ENCODE measurements at regions not wholly inside any gene's neighbourhood (a gene's known extent, or its start where the extent isn't known, plus 50 kb on each side); places are given as distances from the start of the nearest gene placed in this dataset.
A peak's percentile ranks its signal among the peaks of the same experiment; 100 is the strongest.

DNA sequence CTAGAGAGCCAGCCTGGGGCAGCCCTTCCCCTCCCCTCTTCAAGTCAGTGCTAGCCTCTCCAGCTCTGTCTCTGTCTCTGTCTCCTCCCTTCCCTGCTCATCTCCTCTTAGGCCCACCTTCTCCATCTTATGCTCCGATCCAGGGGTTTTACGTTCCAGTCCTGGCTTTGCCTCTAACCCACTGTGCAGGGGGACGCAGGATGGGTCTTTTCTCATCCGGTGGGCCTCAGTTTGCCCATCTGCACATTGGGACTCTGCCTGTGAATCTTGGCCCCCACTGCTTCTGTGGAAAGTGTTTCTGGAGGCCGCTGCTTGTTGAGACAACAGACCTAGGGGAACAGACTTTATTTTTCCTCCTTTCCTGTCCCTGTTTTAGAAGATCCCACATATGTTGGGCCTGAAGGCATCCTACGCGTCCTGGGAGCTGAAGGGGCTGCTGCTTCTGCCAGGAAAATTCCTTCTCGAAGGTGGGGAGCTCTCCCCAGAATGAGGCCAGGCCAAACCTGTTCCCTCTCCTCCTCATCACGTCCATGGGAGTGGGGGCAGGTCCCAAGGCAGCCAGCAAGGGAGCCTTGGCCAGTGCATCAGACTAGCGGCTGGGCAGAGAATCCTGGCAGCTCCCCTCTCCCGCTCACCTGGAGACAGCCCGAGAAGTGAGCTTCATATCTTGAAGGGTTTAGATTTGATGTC lies 99.5 kb upstream of the CSF3R start:
- TF ChIP-seq HDGF (IDR thresholded peaks at IDR 0.05; ENCODE audit: borderline replicate concordance) (no peak), CTBP1 (IDR thresholded peaks at IDR 0.05; ENCODE audit: borderline replicate concordance) (no peak), ZNF384 (IDR thresholded peaks at IDR 0.05) (no peak), TARDBP (IDR thresholded peaks at IDR 0.05) (no peak), SUZ12 (IDR thresholded peaks at IDR 0.05) (no peak), FOXK2 (IDR thresholded peaks at IDR 0.05) (no peak), LEF1 (IDR thresholded peaks at IDR 0.05; ENCODE audit: borderline replicate concordance) (no peak), BHLHE40 (IDR thresholded peaks at IDR 0.05; ENCODE audit: borderline replicate concordance) (no peak), NFRKB (IDR thresholded peaks at IDR 0.05) (no peak), L3MBTL2 (conservative IDR thresholded peaks at IDR 0.05) (no peak), ARNT (IDR thresholded peaks at IDR 0.05) (no peak)
- TF ChIP-seq, protein P1, sequence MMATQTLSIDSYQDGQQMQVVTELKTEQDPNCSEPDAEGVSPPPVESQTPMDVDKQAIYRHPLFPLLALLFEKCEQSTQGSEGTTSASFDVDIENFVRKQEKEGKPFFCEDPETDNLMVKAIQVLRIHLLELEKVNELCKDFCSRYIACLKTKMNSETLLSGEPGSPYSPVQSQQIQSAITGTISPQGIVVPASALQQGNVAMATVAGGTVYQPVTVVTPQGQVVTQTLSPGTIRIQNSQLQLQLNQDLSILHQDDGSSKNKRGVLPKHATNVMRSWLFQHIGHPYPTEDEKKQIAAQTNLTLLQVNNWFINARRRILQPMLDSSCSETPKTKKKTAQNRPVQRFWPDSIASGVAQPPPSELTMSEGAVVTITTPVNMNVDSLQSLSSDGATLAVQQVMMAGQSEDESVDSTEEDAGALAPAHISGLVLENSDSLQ (IDR thresholded peaks at IDR 0.05) = no peak

DNA sequence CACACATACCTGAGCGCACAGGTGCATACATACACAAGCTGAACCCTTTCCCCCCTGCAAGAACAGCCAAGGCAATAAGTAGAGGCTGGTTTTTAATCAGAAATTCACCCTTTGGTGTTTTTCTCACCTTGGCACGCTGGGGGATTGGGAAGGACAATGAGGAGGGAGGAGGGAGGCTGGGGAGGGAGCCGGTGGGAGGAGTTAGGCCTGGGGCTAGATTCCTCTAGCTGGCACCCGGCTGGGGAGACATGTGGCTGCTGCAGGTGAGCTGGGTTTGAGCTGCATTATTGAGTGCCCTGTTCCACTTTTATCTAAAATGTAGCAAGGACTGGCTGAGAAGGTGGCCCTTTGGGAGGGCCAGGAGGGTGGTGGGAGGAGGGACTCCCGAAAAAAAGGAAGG lies 97.8 kb upstream of the CSF3R start:
- CTCF ChIA-PET = interaction anchor here (1.4 kb wide), 1 partner anchor 28 kb away, joined by 3 read pairs; no protein-coding TSS in a partner anchor

More for the DNA sequence above, 99.5 kb upstream of the CSF3R start:
- no peak for DNase-seq (ENCODE audit: extremely low spot score)
- ChIA-PET POLR2A (no interaction called here), CTCF (interaction anchor here (1.1 to 1.4 kb wide), 2 partner anchors 10 to 27 kb away, joined by 3 read pairs; no protein-coding TSS in a partner anchor)

DNA sequence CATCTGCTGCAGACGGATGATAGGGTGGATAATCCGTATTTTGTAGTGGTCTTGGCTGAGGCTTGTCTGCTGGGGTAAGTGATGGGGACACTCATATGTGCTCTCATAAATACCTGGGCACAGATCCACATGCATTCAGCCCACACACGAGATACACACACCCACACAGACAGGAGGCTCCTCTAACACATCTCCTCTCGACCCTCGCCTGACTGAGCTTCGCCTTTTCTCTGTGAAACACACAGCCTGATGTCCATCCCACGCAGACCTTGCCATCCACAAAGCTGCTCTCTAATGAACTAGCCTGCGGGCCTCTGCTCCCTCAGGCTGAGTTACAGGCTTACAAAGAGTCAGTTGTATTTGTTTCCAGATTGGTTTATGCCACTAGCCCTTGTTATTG lies 96.3 kb upstream of the CSF3R start:
- TF ChIP-seq FOXA1 (IDR thresholded peaks at IDR 0.05) (no peak), SUZ12 (IDR thresholded peaks at IDR 0.05) (no peak), ELF4 (IDR thresholded peaks at IDR 0.05) (no peak), L3MBTL2 (conservative IDR thresholded peaks at IDR 0.05) (no peak), CTBP1 (IDR thresholded peaks at IDR 0.05; ENCODE audit: borderline replicate concordance) (no peak), SP1 (IDR thresholded peaks at IDR 0.05) (no peak), BHLHE40 (IDR thresholded peaks at IDR 0.05; ENCODE audit: borderline replicate concordance) (no peak), FOXM1 (IDR thresholded peaks at IDR 0.05; ENCODE audit: borderline replicate concordance) (no peak), LEF1 (IDR thresholded peaks at IDR 0.05; ENCODE audit: borderline replicate concordance) (no peak), NFRKB (IDR thresholded peaks at IDR 0.05) (no peak), ZNF384 (IDR thresholded peaks at IDR 0.05) (no peak), HDGF (IDR thresholded peaks at IDR 0.05; ENCODE audit: borderline replicate concordance) (no peak), FOXK2 (IDR thresholded peaks at IDR 0.05) (no peak), ARNT (IDR thresholded peaks at IDR 0.05) (no peak), TARDBP (IDR thresholded peaks at IDR 0.05) (no peak)
- TF ChIP-seq, protein P1 (IDR thresholded peaks at IDR 0.05) = no peak
- no peak for DNase-seq (ENCODE audit: extremely low spot score)
- ChIA-PET POLR2A (no interaction called here), CTCF (no interaction called here)

More for the DNA sequence above, 97.8 kb upstream of the CSF3R start:
- POLR2A ChIA-PET = no interaction called here
- TF ChIP-seq FOXM1 (IDR thresholded peaks at IDR 0.05; ENCODE audit: borderline replicate concordance) = no peak
- no peak for TF ChIP-seq TARDBP (IDR thresholded peaks at IDR 0.05)
- TF ChIP-seq ZNF384 (IDR thresholded peaks at IDR 0.05) = no peak
- no peak for TF ChIP-seq LEF1 (IDR thresholded peaks at IDR 0.05; ENCODE audit: borderline replicate concordance)
- TF ChIP-seq FOXA1 (IDR thresholded peaks at IDR 0.05) = no peak
- no peak for TF ChIP-seq NFRKB (IDR thresholded peaks at IDR 0.05)
- no peak for TF ChIP-seq BHLHE40 (IDR thresholded peaks at IDR 0.05; ENCODE audit: borderline replicate concordance)
- no peak for TF ChIP-seq ARNT (IDR thresholded peaks at IDR 0.05)
- TF ChIP-seq ELF4 (IDR thresholded peaks at IDR 0.05) = no peak
- TF ChIP-seq, protein P1 (IDR thresholded peaks at IDR 0.05) = no peak
- TF ChIP-seq SUZ12 (IDR thresholded peaks at IDR 0.05) = no peak
- TF ChIP-seq SP1 (IDR thresholded peaks at IDR 0.05) = no peak
- TF ChIP-seq FOXK2 (IDR thresholded peaks at IDR 0.05) = no peak
- TF ChIP-seq CTBP1 (IDR thresholded peaks at IDR 0.05; ENCODE audit: borderline replicate concordance) = no peak
- no peak for TF ChIP-seq L3MBTL2 (conservative IDR thresholded peaks at IDR 0.05)
- no peak for TF ChIP-seq HDGF (IDR thresholded peaks at IDR 0.05; ENCODE audit: borderline replicate concordance)
- DNase-seq (ENCODE audit: extremely low spot score) = no peak

DNA sequence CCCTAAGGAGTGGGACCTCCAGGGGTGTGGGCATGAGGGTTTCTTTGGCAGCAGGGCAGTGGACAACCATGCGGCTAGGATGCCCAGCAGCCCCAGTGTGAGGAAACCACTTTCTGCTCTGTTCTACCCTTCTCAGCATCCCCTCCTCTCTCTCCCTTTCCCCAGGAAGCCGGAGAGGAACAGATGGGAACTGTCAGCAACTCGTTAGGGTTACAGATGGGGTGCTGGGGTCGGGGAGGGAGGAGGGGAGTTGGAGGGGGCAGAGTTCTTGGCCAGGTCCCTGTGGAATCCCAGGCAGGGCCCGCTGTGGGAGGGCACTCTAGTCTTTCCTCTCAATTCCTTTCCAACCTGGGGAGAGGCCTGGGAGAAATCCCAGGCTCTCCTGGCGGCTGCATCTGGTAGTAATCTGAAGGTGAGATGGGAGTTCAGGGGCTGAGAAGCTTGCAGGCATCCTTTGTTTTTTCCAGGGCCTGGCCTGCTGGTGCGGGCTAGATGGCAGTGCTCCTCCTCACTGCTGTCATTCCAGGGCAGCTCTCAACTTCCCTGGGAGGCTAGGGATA lies 93.9 kb upstream of the CSF3R start:
- CTCF ChIA-PET = interaction anchor here (0.6 to 2.4 kb wide), 22 partner anchors 11 to 898 kb away, joined by 3 to 25 read pairs (median 3); partner anchors contain the start of gene ZC3H12A
- DNase-seq (ENCODE audit: extremely low spot score) = no peak
- POLR2A ChIA-PET = no interaction called here
- TF ChIP-seq HDGF (IDR thresholded peaks at IDR 0.05; ENCODE audit: borderline replicate concordance) (no peak), TARDBP (IDR thresholded peaks at IDR 0.05) (no peak), SUZ12 (IDR thresholded peaks at IDR 0.05) (no peak), BHLHE40 (IDR thresholded peaks at IDR 0.05; ENCODE audit: borderline replicate concordance) (no peak), L3MBTL2 (conservative IDR thresholded peaks at IDR 0.05) (no peak), LEF1 (IDR thresholded peaks at IDR 0.05; ENCODE audit: borderline replicate concordance) (no peak), ARNT (IDR thresholded peaks at IDR 0.05) (no peak), SP1 (IDR thresholded peaks at IDR 0.05) (no peak)

DNA sequence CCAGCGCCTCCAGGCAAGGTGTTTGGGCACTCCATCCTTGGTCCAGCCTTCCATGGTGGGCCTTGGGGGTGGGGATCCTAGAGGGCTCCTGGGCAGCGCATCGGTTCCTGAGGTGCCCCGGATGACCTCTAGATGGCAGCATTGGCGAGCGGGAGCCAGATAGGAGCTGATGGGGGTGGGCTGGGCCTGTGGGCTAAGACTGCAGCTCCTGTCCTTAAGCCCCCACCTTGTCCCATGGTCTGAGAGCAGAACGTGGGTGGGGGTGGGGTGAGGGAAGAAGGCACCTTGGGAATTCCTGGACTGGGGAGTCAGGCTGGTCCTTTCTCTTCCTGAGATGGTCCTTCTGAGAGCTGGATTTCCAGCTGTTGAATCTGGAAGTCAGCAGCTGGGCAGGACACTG lies 93.4 kb upstream of the CSF3R start:
- no peak for TF ChIP-seq BHLHE40 (IDR thresholded peaks at IDR 0.05; ENCODE audit: borderline replicate concordance)
- TF ChIP-seq LEF1 (IDR thresholded peaks at IDR 0.05; ENCODE audit: borderline replicate concordance) = no peak
- no peak for TF ChIP-seq TARDBP (IDR thresholded peaks at IDR 0.05)
- TF ChIP-seq ARNT (IDR thresholded peaks at IDR 0.05) = no peak
- no peak for TF ChIP-seq CTBP1 (IDR thresholded peaks at IDR 0.05; ENCODE audit: borderline replicate concordance)
- CTCF ChIA-PET = interaction anchor here (0.6 to 2.4 kb wide), 23 partner anchors 12 to 898 kb away, joined by 3 to 25 read pairs (median 3); partner anchors contain the start of gene ZC3H12A
- POLR2A ChIA-PET = no interaction called here
- peak; percentile 84 for DNase-seq (ENCODE audit: extremely low spot score)
